GM18951 (cell line): ENCODE measurements at regions not wholly inside any gene's neighbourhood (a gene's known extent, or its start where the extent isn't known, plus 50 kb on each side); places are given as distances from the start of the nearest gene placed in this dataset.
"Not testable (repeated sequence)": the region's sequence is repeated elsewhere in the genome, so short reads cannot be mapped to it uniquely, and the experiment has no call there.

Source experiments
- POLR2A ChIP-seq: IDR thresholded peaks from 4 replicates; pipeline ENCODE4 v1.6.1; 2011; ENCODE audit warnings: mild to moderate bottlenecking; ENCODE audit not compliant: insufficient read length, insufficient read depth; ENCODE audit errors: extremely low read depth
- in situ Hi-C: fragments of 300-500 bp; cut with MboI; formaldehyde crosslinking; loops from one replicate; pipeline ENCODE4 v1.12.0; 2022; ENCODE audit warnings: low sequenced_read_pairs, mixed read lengths, inconsistent platforms; ENCODE audit not compliant: unreplicated experiment

DNA sequence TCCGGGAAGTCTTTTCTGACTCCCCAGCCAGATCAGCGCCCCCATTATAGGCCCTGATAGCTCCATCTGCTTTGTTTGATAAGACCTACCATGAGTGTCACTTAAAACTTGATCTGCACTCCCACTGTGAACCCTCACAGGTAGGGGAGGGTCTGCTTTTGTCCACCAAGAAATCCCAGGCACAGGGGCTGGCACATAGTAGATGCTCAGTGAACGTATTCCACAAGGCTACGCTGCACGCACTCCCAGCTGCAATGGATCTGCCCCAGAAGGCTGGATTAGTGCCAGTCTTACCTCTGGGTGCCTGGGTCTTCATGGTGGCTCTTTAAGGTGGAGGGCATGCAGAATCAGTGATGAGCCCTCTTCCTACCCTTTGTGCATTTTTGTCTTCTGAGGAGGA is 447.1 kb downstream of the PTPRU start:
- in situ Hi-C loops = no loop called here
- TF ChIP-seq POLR2A = no peak

DNA sequence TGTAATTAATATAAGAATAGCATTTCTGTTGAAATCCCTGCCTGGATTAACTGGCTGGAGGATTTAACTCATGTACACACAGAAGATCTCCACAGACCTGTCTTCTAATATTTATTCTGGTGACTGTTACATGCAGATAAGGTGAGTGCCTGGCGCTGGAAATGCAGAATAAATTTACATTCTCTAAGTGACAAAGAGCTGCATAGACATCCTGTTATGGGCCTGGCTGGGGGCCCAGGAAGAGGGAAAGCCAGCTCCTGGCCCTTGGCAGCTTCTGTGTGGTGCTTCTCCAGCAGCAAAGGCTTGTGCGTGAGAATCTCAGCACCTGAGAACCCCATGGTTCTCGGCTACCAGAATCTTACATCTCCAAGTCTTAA is 446.6 kb downstream of the PTPRU start:
- TF ChIP-seq POLR2A = no peak
- in situ Hi-C loops = no loop called here

DNA sequence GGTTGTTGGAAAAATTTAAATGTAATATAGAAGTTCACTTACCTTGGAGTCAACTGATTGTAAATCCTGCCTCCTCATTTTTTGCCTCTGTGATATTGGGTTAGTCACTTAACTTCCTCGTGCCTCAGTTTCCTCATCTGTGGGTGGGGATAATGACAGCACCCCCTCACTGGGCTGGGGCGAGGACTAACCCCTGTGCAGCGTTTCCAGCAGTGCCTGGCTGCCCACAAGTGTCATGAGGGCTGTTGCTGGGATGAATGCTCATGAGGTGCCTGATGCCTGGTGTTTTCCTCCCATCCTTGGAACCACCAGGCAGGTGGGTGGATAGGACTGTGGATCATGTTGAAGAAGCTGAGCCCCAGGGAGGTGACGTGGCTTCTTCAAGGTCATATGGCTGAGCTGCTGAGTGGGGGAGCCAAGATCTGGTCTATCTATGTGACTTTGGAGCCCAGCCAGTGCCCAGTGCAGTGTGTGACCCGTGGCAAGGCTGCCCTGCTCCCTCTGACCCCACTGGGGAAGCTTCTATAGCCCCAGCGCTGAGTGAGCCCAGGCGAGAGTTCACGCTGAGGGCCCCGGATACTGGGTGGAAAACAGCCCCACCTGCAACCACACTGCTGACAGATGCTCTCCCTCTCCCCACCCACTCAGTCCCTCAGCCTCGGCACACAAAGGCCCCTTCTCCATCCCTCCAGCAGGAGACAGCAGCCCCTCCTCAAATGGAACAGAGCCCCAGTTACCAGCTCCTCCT is 446.0 kb downstream of the PTPRU start:
- TF ChIP-seq POLR2A = no peak

DNA sequence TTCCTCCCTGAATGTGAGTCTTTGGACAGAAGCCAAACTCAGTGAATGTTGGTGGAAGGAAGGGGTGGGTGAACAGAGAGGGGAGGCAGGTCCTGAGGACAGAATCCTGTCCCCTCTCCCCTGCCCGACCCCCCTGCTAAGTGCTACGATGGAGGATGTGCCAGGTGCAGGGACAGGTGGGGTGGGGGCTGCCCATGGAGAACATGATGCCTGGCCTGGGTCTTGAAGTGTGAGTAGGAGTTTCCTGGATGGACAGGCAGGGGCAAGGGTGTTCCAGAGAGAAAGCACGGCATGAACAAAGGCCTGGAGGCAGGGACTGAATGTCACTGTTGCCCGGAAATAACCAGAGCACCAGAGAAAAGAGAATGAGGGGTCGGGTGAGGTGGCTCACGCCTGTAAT is 445.1 kb downstream of the PTPRU start:
- in situ Hi-C loops = not testable (repeated sequence)

More for the DNA sequence above, 446.0 kb downstream of the PTPRU start:
- in situ Hi-C loops = no loop called here

DNA sequence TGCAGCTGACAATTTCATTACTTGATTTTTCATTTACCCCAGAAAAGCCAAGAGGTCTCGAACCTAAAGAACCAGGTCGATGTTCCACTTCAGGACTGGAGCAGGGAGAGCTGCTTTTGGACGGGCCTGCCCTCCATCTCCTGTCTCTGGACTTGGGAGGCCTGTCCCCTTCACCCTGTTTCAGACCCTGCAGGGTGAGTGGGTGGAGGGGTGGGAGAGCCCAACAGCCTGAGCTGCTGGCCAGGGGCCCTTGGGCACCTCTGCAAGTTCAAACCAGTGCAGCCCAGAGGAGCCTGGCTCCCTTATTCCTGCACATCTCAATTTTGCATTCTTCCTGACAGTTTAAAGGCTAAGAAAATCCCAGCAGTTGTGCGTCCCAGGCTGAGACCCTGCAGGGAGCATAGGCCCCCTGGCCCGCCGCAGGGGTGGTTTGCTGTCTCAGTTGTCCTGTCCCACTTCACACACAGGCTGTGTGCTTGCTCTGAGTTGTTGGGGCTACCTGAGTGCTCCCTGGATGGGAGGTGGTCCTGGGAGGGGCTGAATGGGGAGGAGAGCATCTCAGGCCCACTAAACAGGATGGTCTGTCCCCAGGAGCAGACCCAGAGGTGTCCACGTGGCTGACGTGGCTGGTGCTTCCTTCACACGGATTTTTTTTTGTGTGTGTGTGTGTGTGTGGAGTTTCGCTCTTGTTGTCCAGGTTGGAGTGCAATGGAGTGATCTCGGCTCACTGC is 443.7 kb downstream of the PTPRU start:
- in situ Hi-C loops = no loop called here
- no peak for TF ChIP-seq POLR2A

DNA sequence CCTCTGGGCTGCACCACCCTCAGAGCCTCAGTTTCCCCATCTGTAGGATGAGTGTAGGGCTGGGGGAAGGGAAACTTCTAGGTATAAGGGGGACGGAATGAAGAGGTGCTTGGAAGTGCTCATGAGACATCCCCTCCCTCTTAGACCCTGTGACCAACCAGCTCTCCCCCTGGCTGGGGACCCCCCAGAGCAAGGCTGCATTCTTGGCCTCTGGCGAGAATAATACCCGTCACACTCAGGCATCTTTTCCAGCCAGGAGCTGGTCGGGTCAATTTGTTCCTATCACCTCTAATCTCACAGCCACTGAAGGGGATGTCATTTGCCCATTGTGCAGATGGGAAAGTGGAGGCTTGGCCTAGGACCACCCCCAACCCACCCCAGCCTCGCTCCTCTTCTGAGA is 443.0 kb downstream of the PTPRU start:
- in situ Hi-C loops = no loop called here
- no peak for TF ChIP-seq POLR2A

DNA sequence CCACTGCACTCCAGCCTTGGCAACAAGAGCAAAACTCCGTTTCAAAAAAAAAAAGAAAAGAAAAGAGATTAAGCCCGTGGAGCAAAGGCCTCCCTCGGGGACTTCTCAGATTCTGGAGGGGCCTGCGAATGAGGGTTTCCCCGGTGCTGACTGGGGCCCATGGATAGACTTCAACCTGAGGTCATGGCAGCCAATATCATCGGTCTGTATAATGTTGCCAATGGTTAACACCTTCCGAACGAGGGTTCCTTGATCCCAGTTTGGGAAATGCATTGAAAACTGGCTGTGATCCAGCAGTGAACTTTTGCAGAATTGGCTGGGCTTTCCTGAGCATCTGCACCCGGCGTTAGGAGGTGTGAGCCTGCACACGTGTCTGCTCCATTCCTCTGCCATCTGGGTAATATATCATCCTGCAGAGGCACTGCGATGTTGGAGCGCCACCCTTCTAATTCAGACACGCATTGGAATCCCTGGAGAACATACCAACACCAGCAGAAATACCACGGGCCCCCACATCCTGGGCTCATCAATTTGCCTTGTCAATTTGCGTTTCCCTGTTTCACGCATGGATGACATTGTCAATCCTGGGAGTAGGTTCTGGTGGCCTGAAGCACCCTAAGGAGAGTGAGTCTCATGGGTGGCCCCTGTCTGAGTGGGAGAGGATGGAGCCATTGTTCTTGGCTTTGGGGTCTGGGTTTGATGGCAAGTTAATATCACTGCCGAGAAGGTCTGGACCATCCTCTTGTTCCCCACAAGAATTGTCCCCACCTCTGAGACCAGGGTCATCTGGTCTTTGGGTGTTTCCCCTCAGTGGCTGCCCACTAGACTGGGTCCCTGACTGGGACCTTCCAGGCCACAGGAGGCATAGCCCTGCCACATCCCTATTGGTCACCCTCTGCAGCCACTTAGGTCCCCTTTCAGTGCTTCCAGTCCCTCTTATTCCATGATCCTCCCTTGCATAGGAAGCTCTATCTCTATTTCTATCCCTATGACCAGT is 441.0 kb downstream of the PTPRU start:
- TF ChIP-seq POLR2A = no peak
- in situ Hi-C loops = no loop called here

DNA sequence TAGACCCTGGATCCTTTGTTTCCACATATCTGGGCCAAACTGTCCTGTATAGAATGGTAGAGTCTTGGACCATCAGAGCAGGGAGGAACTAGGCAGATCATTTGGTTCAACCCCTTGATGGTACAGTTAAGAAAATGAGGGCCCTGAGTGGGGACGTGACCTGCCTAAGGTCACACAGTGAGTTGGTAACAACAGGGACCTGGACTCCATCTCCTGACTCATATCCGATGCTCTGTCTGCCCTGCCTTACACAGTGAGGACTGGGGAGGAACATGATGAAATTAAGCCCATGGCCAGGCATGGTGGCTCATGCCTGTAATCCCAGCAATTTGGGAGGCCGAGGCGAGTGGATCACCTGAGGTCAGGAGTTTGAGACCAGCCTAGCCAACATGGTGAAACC is 440.2 kb downstream of the PTPRU start:
- in situ Hi-C loops = no loop called here
- TF ChIP-seq POLR2A = no peak

DNA sequence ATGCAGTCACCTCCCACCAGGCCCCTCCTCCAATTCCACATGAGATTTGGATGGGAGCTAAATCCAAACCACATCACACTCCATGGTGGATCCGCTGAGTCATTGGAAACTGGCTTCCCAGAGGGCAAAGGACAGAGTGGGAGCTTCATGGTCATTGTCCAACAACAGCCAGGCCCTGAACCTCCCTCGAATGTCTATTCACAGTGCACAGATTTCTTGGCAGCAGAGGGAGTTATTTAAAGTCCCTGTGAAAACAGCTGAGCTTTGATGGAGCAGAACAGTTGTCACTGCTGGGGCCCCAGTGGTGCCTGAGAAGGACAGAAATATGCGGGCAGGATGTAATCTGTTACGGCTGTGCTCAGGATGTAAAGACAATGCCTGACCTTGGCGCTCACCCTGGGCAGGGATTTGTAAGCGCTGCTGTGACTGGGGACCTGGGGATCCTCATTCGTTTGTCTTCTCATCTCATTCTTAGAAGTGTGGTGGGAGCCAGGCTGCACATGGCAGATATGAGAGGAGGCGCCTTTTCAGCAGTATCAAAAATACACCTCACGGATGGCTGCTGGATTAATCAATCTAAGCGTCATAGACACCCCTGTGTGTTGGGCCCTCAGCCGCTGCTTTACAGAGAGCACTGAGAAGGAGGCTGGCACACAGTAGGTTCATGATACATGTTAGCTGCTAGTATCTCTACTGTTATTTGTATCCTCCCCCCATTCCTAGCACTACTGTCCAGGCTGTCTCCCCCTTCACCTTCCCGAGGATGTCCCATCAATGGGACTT is 439.4 kb downstream of the PTPRU start:
- TF ChIP-seq POLR2A = no peak
- in situ Hi-C loops = no loop called here

DNA sequence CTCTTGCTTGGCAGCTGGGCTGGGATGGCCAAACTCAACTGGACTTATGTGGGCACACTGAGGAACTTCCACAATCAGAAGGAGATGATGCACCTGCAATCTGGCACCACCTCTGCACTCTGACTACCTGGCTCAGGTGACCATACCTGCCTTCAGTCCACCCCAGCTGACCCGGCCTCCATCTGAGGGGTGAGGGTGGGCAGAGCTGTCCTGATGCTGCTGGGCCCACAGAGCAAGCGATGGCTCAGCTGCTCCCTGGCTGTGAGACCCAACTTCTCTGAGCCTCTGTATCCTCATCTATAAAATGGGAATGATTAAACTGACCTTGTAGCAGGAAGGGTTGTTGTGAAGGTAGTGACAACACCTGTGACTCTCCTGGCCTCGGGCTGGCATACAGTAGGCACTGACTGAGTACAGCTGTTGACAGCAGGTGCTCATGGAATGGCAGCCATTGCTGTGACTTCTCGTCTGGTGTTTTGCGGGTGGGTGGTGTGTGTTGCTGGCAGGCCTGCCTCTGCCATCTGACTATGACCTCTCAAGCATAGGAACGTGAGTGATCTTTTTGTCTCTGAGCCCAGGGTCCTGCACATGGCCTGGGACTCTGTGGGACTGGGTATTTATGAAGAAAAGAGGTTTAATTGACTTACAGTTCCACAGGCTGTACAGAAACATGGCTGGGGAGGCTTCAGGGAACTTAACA is 438.5 kb downstream of the PTPRU start:
- in situ Hi-C loops = no loop called here

DNA sequence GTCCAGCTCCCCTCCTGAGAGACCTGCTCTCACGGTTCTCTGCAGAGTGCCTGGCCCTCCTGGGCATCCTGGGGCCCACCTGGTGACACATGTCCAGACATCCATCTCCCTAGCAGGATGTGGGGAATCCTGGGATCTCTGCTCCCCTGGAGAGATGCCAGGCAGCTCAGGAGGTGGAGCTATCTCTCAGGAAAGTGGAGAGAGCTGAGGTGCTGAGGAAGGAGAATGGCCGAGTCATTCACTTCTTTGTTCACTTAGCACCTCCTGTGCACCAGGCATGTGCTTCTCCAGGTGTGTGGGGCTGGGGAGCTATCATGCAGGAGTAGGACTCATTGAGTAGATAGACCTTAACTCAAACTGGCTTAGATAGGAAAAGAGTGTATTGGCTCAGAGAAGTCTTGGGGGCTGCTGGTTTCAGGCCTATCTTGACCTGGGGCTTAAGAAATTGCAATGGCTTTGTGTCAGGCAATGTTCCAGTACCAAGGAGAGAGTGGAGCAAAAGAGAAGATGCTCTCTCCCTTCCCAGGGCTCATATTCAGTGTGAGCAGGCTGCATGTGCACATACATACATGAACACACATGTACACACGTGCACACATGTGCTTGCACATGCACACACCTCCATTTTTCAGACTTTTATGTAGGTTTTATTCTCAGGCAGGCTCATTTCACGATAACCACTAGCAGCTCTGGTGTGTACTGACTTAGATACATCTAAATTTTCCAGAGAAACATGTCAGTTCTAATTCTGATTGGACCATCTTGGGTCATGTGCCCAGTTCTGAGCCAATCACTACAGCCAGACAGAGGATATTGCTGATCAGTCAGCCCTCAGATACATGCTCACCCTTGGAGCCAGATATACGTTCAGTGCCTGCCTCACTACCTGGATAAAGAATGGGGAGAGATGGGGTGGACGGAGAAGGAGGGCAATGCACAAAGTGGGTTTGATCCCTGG is 437.6 kb downstream of the PTPRU start:
- in situ Hi-C loops = no loop called here
- no peak for TF ChIP-seq POLR2A

More for the DNA sequence above, 438.5 kb downstream of the PTPRU start:
- TF ChIP-seq POLR2A = no peak
